ENCODE measurements at regions not wholly inside any gene's neighbourhood (a gene's known extent, or its start where the extent isn't known, plus 50 kb on each side); places are given as distances from the start of the nearest gene placed in this dataset.

DNA sequence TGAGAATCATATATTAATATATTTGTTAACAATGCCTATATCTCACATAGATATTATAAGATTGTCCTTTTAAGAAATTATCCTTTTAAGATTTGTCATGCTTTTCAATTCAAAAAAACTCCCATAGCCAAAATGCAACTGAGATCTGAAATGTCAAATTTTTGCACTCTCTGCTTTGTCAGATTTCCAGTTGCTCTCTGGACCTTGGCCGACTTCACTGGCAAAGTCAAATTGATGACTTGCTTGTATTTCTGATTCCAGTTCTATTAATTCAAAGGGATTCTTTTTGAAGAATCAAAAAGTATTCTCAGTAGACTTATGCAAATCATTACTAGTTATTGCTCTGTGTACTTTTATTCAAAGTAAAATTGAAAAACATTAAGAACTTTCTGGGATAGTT, 101.2 kb upstream of the SCEL start:
- H3K36me3 ChIP-seq (ENCODE audit: control insufficient read depth, insufficient read depth, low read length): no peaks in the 10 kb centered on the region
- no peaks in the 10 kb centered on the region for H3K27me3 ChIP-seq (ENCODE audit: control insufficient read depth, insufficient read depth, low read length)
- TF ChIP-seq, protein P1, sequence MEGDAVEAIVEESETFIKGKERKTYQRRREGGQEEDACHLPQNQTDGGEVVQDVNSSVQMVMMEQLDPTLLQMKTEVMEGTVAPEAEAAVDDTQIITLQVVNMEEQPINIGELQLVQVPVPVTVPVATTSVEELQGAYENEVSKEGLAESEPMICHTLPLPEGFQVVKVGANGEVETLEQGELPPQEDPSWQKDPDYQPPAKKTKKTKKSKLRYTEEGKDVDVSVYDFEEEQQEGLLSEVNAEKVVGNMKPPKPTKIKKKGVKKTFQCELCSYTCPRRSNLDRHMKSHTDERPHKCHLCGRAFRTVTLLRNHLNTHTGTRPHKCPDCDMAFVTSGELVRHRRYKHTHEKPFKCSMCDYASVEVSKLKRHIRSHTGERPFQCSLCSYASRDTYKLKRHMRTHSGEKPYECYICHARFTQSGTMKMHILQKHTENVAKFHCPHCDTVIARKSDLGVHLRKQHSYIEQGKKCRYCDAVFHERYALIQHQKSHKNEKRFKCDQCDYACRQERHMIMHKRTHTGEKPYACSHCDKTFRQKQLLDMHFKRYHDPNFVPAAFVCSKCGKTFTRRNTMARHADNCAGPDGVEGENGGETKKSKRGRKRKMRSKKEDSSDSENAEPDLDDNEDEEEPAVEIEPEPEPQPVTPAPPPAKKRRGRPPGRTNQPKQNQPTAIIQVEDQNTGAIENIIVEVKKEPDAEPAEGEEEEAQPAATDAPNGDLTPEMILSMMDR (IDR thresholded peaks at IDR 0.05; ENCODE audit: insufficient read depth, low read length, severe bottlenecking): no peak
- H3K4me3 ChIP-seq (ENCODE audit: low read depth, low read length): no peak overlapping the region
- DNase-seq (ENCODE audit: low read depth) (no peak), FAIRE-seq (no peak)

DNA sequence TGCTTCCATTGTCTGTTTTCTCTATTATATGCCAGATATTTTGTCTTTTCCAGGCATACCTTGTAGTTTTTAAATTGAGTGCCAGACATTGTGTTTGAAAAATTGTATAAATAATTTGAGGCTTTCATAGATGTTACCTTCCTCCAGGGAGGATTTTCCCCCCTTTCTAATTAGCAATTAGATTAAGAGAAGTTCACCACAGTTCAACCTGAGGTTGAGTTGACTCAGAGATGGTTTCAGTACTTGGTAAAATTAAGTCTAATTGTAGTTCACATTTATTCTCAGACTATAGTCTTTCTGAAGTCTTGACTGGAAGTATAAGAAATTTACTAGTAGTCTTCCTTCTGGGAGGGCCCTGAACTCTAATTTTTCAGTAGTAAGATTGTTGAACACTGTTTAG, 104.1 kb upstream of the SCEL start:
- Histone ChIP-seq H3K4me3 (ENCODE audit: low read depth, low read length) (no peak overlapping the region), H3K27me3 (ENCODE audit: control insufficient read depth, insufficient read depth, low read length) (no peaks in the 10 kb centered on the region), H3K36me3 (ENCODE audit: control insufficient read depth, insufficient read depth, low read length) (no peaks in the 10 kb centered on the region)
- TF ChIP-seq, protein P1 (IDR thresholded peaks at IDR 0.05; ENCODE audit: insufficient read depth, low read length, severe bottlenecking): no peak
- FAIRE-seq: no peak
- DNase-seq (ENCODE audit: low read depth): no peak

DNA sequence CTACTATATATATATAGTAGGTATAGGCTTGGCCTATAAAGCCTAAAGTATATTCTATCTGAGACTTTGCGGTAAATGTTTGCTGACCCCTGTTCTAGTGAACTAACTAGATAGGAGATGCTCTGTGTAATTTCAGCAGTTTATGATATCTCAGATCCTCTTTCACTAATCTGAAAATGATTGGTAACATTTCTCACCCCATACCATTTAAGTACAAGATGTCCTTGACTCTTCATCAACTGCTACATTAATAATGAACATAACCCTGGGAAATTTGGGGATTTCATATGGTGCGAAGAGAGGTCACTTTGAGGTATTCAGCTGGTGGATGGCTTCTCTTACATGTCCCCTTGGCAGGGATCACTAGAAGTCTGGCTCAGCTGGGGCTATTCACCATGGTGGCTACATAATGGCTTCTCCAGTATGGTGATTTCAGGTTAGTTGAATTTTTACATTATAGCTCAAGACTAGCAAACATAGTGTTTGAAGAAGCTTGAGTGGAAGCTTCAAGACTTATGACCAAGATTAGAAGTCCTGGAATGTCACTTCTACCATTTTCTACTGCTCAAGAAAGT, 103.6 kb upstream of the MYCBP2 start:
- TF ChIP-seq, protein P1 (IDR thresholded peaks at IDR 0.05; ENCODE audit: insufficient read depth, low read length, severe bottlenecking): no peak
- Histone ChIP-seq H3K27me3 (ENCODE audit: control insufficient read depth, insufficient read depth, low read length) (no peaks in the 10 kb centered on the region), H3K36me3 (ENCODE audit: control insufficient read depth, insufficient read depth, low read length) (no peaks in the 10 kb centered on the region), H3K4me3 (ENCODE audit: low read depth, low read length) (no peak overlapping the region)
- DNase-seq (ENCODE audit: low read depth): no peak
- no peak for FAIRE-seq

DNA sequence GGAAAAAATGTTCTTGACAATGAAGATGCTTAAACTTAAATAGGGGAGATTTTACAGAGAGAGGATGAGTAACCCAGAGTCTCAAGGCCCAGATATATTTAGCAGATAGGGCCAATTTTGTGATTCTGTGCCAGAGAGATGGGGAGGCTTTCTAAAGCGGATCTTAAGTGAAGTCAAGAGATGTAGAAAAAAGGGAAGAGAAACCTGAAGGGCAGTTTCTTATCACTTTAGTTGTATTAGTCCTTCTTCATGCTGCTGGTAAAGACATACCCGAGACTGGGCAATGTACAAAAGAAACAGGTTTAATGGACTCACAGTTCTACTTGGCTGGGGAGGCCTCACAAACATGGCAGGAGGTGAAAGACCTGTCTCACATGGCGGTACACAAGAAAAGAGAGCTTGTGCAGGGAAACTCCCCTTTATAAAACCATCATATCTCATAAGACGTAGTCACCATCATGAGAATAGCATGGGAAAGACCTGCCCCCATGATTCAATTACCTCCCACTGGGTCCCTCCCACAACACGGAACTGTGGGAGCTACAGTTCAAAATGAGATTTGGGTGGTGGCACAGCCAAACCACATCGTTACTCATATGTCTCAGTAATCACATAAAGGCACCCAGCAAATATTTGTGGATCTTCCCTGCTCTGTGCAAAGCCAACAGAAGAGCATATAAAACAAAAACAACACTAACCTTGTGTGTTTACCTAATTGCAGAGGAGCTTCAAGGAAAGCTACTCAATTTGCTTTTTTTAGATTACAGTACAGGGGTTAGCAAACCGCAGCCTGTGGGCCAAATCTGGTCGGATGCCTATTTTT, 102.6 kb upstream of the MYCBP2 start:
- FAIRE-seq (no peak), DNase-seq (ENCODE audit: low read depth) (no peak)
- TF ChIP-seq, protein P1 (IDR thresholded peaks at IDR 0.05; ENCODE audit: insufficient read depth, low read length, severe bottlenecking): no peak
- no peaks in the 10 kb centered on the region for H3K27me3 ChIP-seq (ENCODE audit: control insufficient read depth, insufficient read depth, low read length)
- no peak overlapping the region for H3K4me3 ChIP-seq (ENCODE audit: low read depth, low read length)
- no peaks in the 10 kb centered on the region for H3K36me3 ChIP-seq (ENCODE audit: control insufficient read depth, insufficient read depth, low read length)

DNA sequence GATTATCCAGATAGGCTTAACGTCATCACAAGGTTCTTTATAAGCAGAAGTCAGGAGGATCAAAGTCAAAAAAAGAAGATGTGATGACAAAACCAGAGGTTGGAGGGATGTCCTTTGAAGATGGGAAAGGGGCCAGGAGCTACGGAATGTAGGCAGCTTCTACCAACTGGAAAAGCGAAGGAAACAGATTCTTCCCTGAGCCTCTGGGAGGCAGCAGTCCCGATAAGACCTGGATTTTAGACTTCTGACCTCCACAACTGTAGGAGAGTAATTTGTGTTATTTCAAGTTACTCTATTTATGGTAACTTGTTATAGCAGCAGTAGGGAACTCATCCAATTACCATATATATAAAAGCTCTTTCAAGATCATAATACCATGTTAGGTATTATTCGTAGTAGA, 98.8 kb upstream of the MYCBP2 start:
- H3K4me3 ChIP-seq (ENCODE audit: low read depth, low read length): no peak overlapping the region
- no peak for FAIRE-seq
- TF ChIP-seq, protein P1 (IDR thresholded peaks at IDR 0.05; ENCODE audit: insufficient read depth, low read length, severe bottlenecking): no peak

More for the DNA sequence above, 98.8 kb upstream of the MYCBP2 start:
- no peak for DNase-seq (ENCODE audit: low read depth)
- Histone ChIP-seq H3K27me3 (ENCODE audit: control insufficient read depth, insufficient read depth, low read length) (no peaks in the 10 kb centered on the region), H3K36me3 (ENCODE audit: control insufficient read depth, insufficient read depth, low read length) (no peaks in the 10 kb centered on the region)

Measured in bronchial epithelial cell (primary cell).